GM19238 (cell line): ENCODE measurements at regions not wholly inside any gene's neighbourhood (a gene's known extent, or its start where the extent isn't known, plus 50 kb on each side); places are given as distances from the start of the nearest gene placed in this dataset.
A peak's percentile ranks its signal among the peaks of the same experiment; 100 is the strongest.

Experiments used
- DNase-seq: peaks from one replicate; pipeline ENCODE4 v3.0.0; 2011; ENCODE audit warnings: low spot score; ENCODE audit not compliant: insufficient read length

GRCh38 chr4:108567831-108568230 lies 52.5 kb upstream of the RPL34 start:
- no peak for DNase-seq

GRCh38 chr4:108561116-108561515 lies 59.3 kb upstream of the RPL34 start:
- DNase-seq = no peak

- no peak for DNase-seq
Measured at GRCh38 chr4:108560616-108561015, 59.8 kb upstream of the RPL34 start.

- DNase-seq = no peak
Measured at GRCh38 chr4:108559911-108560310, 60.5 kb upstream of the RPL34 start.

- no peak for DNase-seq
Measured at GRCh38 chr4:108559068-108559793, 61.1 kb upstream of the RPL34 start.

- DNase-seq = peak; percentile 7
Measured at GRCh38 chr4:108556588-108557200, 63.7 kb upstream of the RPL34 start.

GRCh38 chr4:108556166-108556565 lies 64.2 kb upstream of the RPL34 start:
- no peak for DNase-seq

GRCh38 chr4:108555701-108556100 lies 64.7 kb upstream of the RPL34 start:
- DNase-seq = no peak

GRCh38 chr4:108547682-108548081 lies 72.7 kb upstream of the RPL34 start:
- no peak for DNase-seq

- no peak for DNase-seq
Measured at GRCh38 chr4:108546728-108547127, 73.6 kb upstream of the RPL34 start.

GRCh38 chr4:108544481-108544880 lies 75.9 kb upstream of the RPL34 start:
- DNase-seq = no peak

- no peak for DNase-seq
Measured at GRCh38 chr4:108543359-108543968, 76.9 kb upstream of the RPL34 start.

- DNase-seq = no peak
Measured at GRCh38 chr4:108540536-108540935, 79.8 kb upstream of the RPL34 start.

- DNase-seq = no peak
Measured at GRCh38 chr4:108536577-108536976, 83.8 kb upstream of the RPL34 start.

GRCh38 chr4:108535757-108536156 lies 84.6 kb upstream of the RPL34 start:
- DNase-seq = no peak

- DNase-seq = no peak
Measured at GRCh38 chr4:108533876-108534275, 86.5 kb upstream of the RPL34 start.

- DNase-seq = no peak
Measured at GRCh38 chr4:108533245-108533844, 87.0 kb upstream of the RPL34 start.

- no peak for DNase-seq
Measured at GRCh38 chr4:108532738-108533137, 87.6 kb upstream of the RPL34 start.

- no peak for DNase-seq
Measured at GRCh38 chr4:108532187-108532586, 88.2 kb upstream of the RPL34 start.

GRCh38 chr4:108531461-108531860 lies 88.9 kb upstream of the RPL34 start:
- DNase-seq = no peak

- no peak for DNase-seq
Measured at GRCh38 chr4:108529984-108530905, 90.1 kb upstream of the RPL34 start.
